ENCODE measurements at regions not wholly inside any gene's neighbourhood (a gene's known extent, or its start where the extent isn't known, plus 50 kb on each side); places are given as distances from the start of the nearest gene placed in this dataset.

GRCh38 chr17:31677036-31677435 is 182.0 kb downstream of the COPRS start:
- TF ChIP-seq CTCF (IDR thresholded peaks at IDR 0.05) (no peak), POLR2AphosphoS5 (IDR thresholded peaks at IDR 0.05) (no peak), EP300 (IDR thresholded peaks at IDR 0.05; ENCODE audit: low read depth) (no peak)
